LoVo (cell line): ENCODE measurements at regions not wholly inside any gene's neighbourhood (a gene's known extent, or its start where the extent isn't known, plus 50 kb on each side); places are given as distances from the start of the nearest gene placed in this dataset.

Experiments
- DNase-seq: peaks from one replicate; pipeline ENCODE4 v3.0.0-alpha.2; 2016; ENCODE audit warnings: low spot score

GRCh38 chr1:209063767-209064659 is 519.5 kb upstream of the CAMK1G start:
- no peak for DNase-seq

- no peak for DNase-seq
Measured at GRCh38 chr1:209064850-209065706, 518.4 kb upstream of the CAMK1G start.

GRCh38 chr1:209072481-209072880 is 511.0 kb upstream of the CAMK1G start:
- DNase-seq: no peak

GRCh38 chr1:209073879-209074278 is 509.6 kb upstream of the CAMK1G start:
- no peak for DNase-seq

GRCh38 chr1:209074575-209075250 is 508.8 kb upstream of the CAMK1G start:
- no peak for DNase-seq

- DNase-seq: no peak
Measured at GRCh38 chr1:209076688-209077087, 506.8 kb upstream of the CAMK1G start.

GRCh38 chr1:209080170-209080781 is 503.2 kb upstream of the CAMK1G start:
- DNase-seq: no peak

- no peak for DNase-seq
Measured at GRCh38 chr1:209086486-209087192, 496.9 kb upstream of the CAMK1G start.

GRCh38 chr1:209094384-209094783 is 489.1 kb upstream of the CAMK1G start:
- no peak for DNase-seq

- DNase-seq: peak; percentile 43
Measured at GRCh38 chr1:209095627-209096595, 487.6 kb upstream of the CAMK1G start.

- DNase-seq: no peak
Measured at GRCh38 chr1:209100460-209100859, 483.1 kb upstream of the CAMK1G start.

GRCh38 chr1:209101106-209101505 is 482.4 kb upstream of the CAMK1G start:
- DNase-seq: no peak

GRCh38 chr1:209102120-209102519 is 481.4 kb upstream of the CAMK1G start:
- no peak for DNase-seq

- DNase-seq: no peak
Measured at GRCh38 chr1:209102531-209102930, 481.0 kb upstream of the CAMK1G start.

- no peak for DNase-seq
Measured at GRCh38 chr1:209103092-209103491, 480.4 kb upstream of the CAMK1G start.

GRCh38 chr1:209104646-209105045 is 478.9 kb upstream of the CAMK1G start:
- DNase-seq: no peak

- DNase-seq: no peak
Measured at GRCh38 chr1:209105701-209106100, 477.8 kb upstream of the CAMK1G start.

- no peak for DNase-seq
Measured at GRCh38 chr1:209106237-209106741, 477.2 kb upstream of the CAMK1G start.

GRCh38 chr1:209106861-209107260 is 476.7 kb upstream of the CAMK1G start:
- DNase-seq: no peak

- no peak for DNase-seq
Measured at GRCh38 chr1:209107535-209107934, 476.0 kb upstream of the CAMK1G start.
